K562 (cell line): ENCODE measurements at regions not wholly inside any gene's neighbourhood (a gene's known extent, or its start where the extent isn't known, plus 50 kb on each side); places are given as distances from the start of the nearest gene placed in this dataset.

Source experiments
- ADNP ChIP-seq: fragments of 200-800 bp; sonication (Bioruptor generic); IDR thresholded peaks from 2 replicates; pipeline ENCODE4 v1.6.1; 2016; ENCODE audit warnings: missing genetic modification characterization, missing compliant biosample characterization
- ATF1 ChIP-seq, 2 experiments: fragments of 450-650 bp in 1 of 2; IDR thresholded peaks; 2 replicates each; pipeline ENCODE4 v1.6.1; 2016; ENCODE audit warnings: missing compliant biosample characterization in 1 of 2, missing genetic modification characterization in 1 of 2
- BCL6 ChIP-seq: fragments of 250-450 bp; sonication (Bioruptor Pico); IDR thresholded peaks from 2 replicates; pipeline ENCODE4 v1.4.0; 2020
- CBFA2T2 ChIP-seq: fragments of 450-650 bp; conservative IDR thresholded peaks from 2 replicates; pipeline ENCODE4 v1.6.1; 2017; ENCODE audit warnings: mild to moderate bottlenecking
- KLF1 ChIP-seq: fragments of 450-650 bp; IDR thresholded peaks from 2 replicates; pipeline ENCODE4 v1.6.1; 2016; ENCODE audit warnings: missing genetic modification characterization, missing compliant biosample characterization
- MBD2 ChIP-seq: sonication (generic); IDR thresholded peaks from 2 replicates; pipeline ENCODE4 v1.6.1; 2016; ENCODE audit warnings: low read depth, borderline replicate concordance
- MED1 ChIP-seq: sonication (generic); formaldehyde crosslinking; IDR thresholded peaks from 2 replicates; pipeline ENCODE4 v1.8.1; 2023; ENCODE audit warnings: missing genetic modification reagents, borderline replicate concordance
- SMARCC2 ChIP-seq: fragments of 450-650 bp; IDR thresholded peaks from 2 replicates; pipeline ENCODE4 v1.6.1; 2017; ENCODE audit warnings: antibody characterized with exemption, moderate library complexity, mild to moderate bottlenecking, low read depth
- SRSF7 ChIP-seq: fragments of 200-400 bp; formaldehyde crosslinking; optimal IDR thresholded peaks from 2 replicates; pipeline ENCODE3; 2017; ENCODE audit warnings: mild to moderate bottlenecking, low read depth, low read length
- ZFP30 ChIP-seq: fragments of 250-450 bp; sonication (Bioruptor Pico); IDR thresholded peaks from 2 replicates; pipeline ENCODE4 v1.8.0; 2022; ENCODE audit warnings: moderate library complexity, mild to moderate bottlenecking, inconsistent platforms, borderline replicate concordance
- ZNF124 ChIP-seq: sonication (generic); formaldehyde crosslinking; IDR thresholded peaks from 2 replicates; pipeline ENCODE4 v1.8.1; 2022; ENCODE audit warnings: missing genetic modification reagents
- ZNF41 ChIP-seq: fragments of 250-450 bp; sonication (Bioruptor Pico); conservative IDR thresholded peaks from 2 replicates; pipeline ENCODE4 v1.4.0; 2020; ENCODE audit warnings: mild to moderate bottlenecking
- TF ChIP-seq, protein P1 (sequence below): sonication (generic); formaldehyde crosslinking; IDR thresholded peaks from 2 replicates; pipeline ENCODE4 v1.8.0; 2022; ENCODE audit warnings: missing genetic modification reagents, mild to moderate bottlenecking, borderline replicate concordance
- TF ChIP-seq, protein P2 (sequence below): fragments of 250-450 bp; sonication (Bioruptor Pico); IDR thresholded peaks from 2 replicates; pipeline ENCODE4 v1.8.0; 2022; ENCODE audit warnings: inconsistent platforms, mild to moderate bottlenecking, moderate library complexity, borderline replicate concordance

DNA sequence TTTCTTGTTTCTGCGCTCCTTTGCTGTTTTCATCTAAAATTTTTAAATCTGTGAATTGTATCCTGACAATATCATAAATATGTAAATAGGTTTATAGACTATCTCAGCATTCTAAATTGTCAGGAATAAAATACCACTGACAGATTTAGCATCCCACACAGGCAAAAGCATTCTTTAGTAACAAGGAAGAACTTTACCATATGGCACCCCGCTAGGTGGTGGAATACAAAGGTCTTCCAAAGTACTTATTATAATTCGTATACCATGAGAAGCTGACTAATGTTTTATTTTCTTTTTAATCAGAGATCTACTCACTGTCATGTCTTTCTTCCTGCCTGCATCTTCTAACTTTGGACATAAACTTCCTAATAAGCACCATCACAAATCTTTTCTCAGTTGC lies 328.8 kb upstream of the NOVA1 start (continued):
- TF ChIP-seq ZFP30 (no peak), SMARCC2 (no peak), ZNF41 (CRISPR knock-in tag) (no peak), CBFA2T2 (no peak), ADNP (tag) (no peak), KLF1 (tag) (no peak), MED1 (CRISPR knock-in tag) (no peak), ZNF124 (CRISPR knock-in tag) (no peak), MBD2 (no peak), SRSF7 (no peak), BCL6 (no peak), ATF1 (CRISPR knock-in tag; IDR thresholded peaks at IDR 0.05) (no peak), ATF1 (tag; IDR thresholded peaks at IDR 0.05) (no peak)
- TF ChIP-seq, protein P1, sequence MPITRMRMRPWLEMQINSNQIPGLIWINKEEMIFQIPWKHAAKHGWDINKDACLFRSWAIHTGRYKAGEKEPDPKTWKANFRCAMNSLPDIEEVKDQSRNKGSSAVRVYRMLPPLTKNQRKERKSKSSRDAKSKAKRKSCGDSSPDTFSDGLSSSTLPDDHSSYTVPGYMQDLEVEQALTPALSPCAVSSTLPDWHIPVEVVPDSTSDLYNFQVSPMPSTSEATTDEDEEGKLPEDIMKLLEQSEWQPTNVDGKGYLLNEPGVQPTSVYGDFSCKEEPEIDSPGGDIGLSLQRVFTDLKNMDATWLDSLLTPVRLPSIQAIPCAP (CRISPR knock-in tag): no peak
- TF ChIP-seq, protein P2, sequence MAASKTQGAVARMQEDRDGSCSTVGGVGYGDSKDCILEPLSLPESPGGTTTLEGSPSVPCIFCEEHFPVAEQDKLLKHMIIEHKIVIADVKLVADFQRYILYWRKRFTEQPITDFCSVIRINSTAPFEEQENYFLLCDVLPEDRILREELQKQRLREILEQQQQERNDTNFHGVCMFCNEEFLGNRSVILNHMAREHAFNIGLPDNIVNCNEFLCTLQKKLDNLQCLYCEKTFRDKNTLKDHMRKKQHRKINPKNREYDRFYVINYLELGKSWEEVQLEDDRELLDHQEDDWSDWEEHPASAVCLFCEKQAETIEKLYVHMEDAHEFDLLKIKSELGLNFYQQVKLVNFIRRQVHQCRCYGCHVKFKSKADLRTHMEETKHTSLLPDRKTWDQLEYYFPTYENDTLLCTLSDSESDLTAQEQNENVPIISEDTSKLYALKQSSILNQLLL: no peak
